GM23248 (cell line): ENCODE measurements at regions not wholly inside any gene's neighbourhood (a gene's known extent, or its start where the extent isn't known, plus 50 kb on each side); places are given as distances from the start of the nearest gene placed in this dataset.

Experiments
- EZH2 ChIP-seq: fragments of 200-600 bp; sonication (generic); IDR thresholded peaks from 2 replicates; pipeline ENCODE4 v1.6.1; 2018; ENCODE audit warnings: antibody characterized with exemption, mild to moderate bottlenecking; ENCODE audit not compliant: insufficient read depth, poor library complexity, severe bottlenecking
- EZH2phosphoT487 ChIP-seq: fragments of 200-600 bp; sonication (generic); IDR thresholded peaks from 2 replicates; pipeline ENCODE4 v1.6.1; 2018; ENCODE audit warnings: antibody characterized with exemption, moderate library complexity, mild to moderate bottlenecking, low read depth; ENCODE audit not compliant: insufficient read depth

DNA sequence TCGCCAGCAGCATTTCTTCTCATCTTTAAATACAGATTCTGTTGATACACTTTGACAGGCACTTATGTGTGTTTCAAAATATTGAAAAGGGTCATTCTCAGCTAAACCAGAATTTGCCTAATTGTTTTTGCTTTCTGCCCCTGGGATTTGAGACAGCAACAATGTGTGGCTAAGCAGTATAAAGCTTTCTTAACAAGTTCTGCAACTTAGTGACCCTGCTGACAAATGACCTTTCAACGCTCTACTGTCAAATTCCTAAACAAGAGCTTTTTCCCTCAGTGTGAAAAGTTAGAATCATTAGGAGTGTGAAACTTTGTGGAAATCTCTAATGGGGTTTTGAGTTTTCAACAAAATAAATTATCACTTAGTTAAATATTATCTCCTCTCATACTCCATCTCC is 414.6 kb downstream of the RFPL4B start:
- no peak for TF ChIP-seq EZH2phosphoT487
- no peak for TF ChIP-seq EZH2
